ENCODE measurements at regions not wholly inside any gene's neighbourhood (a gene's known extent, or its start where the extent isn't known, plus 50 kb on each side); places are given as distances from the start of the nearest gene placed in this dataset.

DNA sequence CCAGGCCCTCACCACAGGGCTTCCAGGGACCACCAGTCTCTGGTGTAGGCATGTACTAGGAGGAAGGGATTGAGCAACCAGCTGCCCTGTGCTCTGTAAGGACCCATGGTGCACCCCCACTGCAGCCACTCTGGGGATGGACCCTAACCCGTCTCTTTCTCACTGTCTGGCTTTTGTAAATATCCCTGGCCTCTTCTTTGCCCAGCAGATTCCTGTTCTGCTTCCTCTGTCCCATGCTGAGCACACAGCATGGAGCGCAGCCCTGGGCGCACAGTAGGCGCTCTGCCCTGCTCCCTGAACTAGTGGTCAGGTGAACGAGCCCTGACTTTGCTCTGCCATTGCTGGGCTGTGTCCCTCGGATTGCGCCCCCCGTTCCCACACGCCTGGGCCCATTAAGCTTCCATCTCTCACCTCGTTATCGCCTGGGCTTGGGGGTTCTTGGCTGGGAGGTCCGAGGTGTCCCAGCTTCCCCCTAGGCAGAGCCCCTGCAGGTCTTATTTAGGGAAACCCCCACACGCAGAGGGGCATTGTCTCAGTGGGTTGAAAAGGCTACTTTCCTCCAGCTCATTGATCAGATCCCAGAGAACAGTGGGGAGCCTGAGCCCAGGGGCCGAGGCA is 162.1 kb downstream of the MYCN start:
- TF ChIP-seq POLR2A (IDR thresholded peaks at IDR 0.05): no peak
- TF ChIP-seq, protein P1, sequence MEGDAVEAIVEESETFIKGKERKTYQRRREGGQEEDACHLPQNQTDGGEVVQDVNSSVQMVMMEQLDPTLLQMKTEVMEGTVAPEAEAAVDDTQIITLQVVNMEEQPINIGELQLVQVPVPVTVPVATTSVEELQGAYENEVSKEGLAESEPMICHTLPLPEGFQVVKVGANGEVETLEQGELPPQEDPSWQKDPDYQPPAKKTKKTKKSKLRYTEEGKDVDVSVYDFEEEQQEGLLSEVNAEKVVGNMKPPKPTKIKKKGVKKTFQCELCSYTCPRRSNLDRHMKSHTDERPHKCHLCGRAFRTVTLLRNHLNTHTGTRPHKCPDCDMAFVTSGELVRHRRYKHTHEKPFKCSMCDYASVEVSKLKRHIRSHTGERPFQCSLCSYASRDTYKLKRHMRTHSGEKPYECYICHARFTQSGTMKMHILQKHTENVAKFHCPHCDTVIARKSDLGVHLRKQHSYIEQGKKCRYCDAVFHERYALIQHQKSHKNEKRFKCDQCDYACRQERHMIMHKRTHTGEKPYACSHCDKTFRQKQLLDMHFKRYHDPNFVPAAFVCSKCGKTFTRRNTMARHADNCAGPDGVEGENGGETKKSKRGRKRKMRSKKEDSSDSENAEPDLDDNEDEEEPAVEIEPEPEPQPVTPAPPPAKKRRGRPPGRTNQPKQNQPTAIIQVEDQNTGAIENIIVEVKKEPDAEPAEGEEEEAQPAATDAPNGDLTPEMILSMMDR (IDR thresholded peaks at IDR 0.05): no peak
